C4-2B (cell line): ENCODE measurements at regions not wholly inside any gene's neighbourhood (a gene's known extent, or its start where the extent isn't known, plus 50 kb on each side); places are given as distances from the start of the nearest gene placed in this dataset.

Experiments used
- H3K27ac ChIP-seq: fragments of 450-650 bp; 2 replicates; pipeline ENCODE4 v1.5.1; 2017
- CTCF ChIP-seq: fragments of 450-650 bp; conservative IDR thresholded peaks from 2 replicates; pipeline ENCODE4 v1.5.1; 2017; ENCODE audit warnings: mild to moderate bottlenecking
- ZFX ChIP-seq: fragments of 450-650 bp; IDR thresholded peaks from 2 replicates; pipeline ENCODE4 v1.6.1; 2017

GRCh38 chr12:43058616-43059015 lies 469.1 kb upstream of the PRICKLE1 start:
- TF ChIP-seq ZFX: no peak
- no peak for TF ChIP-seq CTCF
- no peak overlapping the region for H3K27ac ChIP-seq

GRCh38 chr12:43057566-43057965 lies 468.0 kb upstream of the PRICKLE1 start:
- TF ChIP-seq ZFX (no peak), CTCF (no peak)
- no peak overlapping the region for H3K27ac ChIP-seq

GRCh38 chr12:43054085-43054484 lies 464.5 kb upstream of the PRICKLE1 start:
- TF ChIP-seq ZFX: no peak
- no peak for TF ChIP-seq CTCF
- H3K27ac ChIP-seq: no peak overlapping the region

GRCh38 chr12:43052441-43052840 lies 462.9 kb upstream of the PRICKLE1 start:
- no peak overlapping the region for H3K27ac ChIP-seq
- no peak for TF ChIP-seq ZFX
- TF ChIP-seq CTCF: no peak

- TF ChIP-seq CTCF (no peak), ZFX (no peak)
- H3K27ac ChIP-seq: no peak overlapping the region
These were observed 454.7 kb upstream of the PRICKLE1 start for GRCh38 chr12:43044241-43044640.

GRCh38 chr12:43038991-43039390 lies 449.4 kb upstream of the PRICKLE1 start:
- no peak for TF ChIP-seq CTCF
- TF ChIP-seq ZFX: no peak
- no peak overlapping the region for H3K27ac ChIP-seq

- H3K27ac ChIP-seq: no peak overlapping the region
- no peak for TF ChIP-seq ZFX
These were observed 440.4 kb upstream of the PRICKLE1 start for GRCh38 chr12:43029971-43030370.

GRCh38 chr12:43028826-43029225 lies 439.3 kb upstream of the PRICKLE1 start:
- H3K27ac ChIP-seq: no peak overlapping the region

More at GRCh38 chr12:43028826-43029225, 439.3 kb upstream of the PRICKLE1 start:
- TF ChIP-seq CTCF (no peak), ZFX (no peak)
